ENCODE measurements at regions not wholly inside any gene's neighbourhood (a gene's known extent, or its start where the extent isn't known, plus 50 kb on each side); places are given as distances from the start of the nearest gene placed in this dataset.

DNA sequence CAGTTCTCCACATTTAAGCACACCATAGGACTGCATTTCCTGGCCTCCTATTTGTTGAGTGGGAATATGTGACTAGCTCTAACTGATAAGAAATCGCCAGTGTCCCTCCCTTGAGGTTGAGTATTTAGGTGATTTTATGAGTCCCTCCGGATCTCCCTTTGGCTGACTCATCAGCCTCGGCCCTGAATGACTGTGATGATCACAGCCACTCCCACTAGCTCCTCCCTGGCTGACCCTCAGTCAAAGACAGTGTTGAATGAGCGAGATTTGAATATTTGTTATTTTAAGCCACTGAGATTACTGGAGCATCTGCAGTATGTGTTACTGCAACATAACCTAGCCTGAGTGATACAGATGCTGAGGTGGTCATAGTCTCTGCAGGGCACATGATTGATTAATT is 515.3 kb downstream of the EPHB1 start:
- no peak for ATAC-seq

DNA sequence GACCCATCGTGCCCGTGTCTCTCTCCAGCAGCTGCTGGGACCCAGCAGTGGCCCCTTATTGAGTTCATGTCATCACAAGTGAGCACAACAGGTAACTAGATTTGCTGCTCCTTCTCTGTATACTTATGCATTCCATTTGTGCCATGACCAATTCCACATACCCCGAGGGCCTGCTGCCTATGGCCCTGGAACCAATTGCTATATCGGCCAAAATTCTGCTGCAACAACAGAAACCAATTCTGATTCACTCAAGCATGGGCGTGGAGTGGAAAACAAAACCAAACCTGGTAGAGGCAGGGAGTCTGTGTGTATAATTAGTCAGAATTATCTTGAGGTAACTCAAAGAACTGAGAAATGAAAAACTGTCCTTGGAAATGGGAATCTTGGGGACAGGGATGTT is 516.6 kb downstream of the EPHB1 start:
- DNase-seq (ENCODE audit: missing footprints) (no peak), ATAC-seq (no peak)
- intact Hi-C loops (cut with DNase I), result no loop called here

More for the DNA sequence above, 515.3 kb downstream of the EPHB1 start:
- no peak for DNase-seq (ENCODE audit: missing footprints)
- intact Hi-C loops (cut with DNase I), result no loop called here

DNA sequence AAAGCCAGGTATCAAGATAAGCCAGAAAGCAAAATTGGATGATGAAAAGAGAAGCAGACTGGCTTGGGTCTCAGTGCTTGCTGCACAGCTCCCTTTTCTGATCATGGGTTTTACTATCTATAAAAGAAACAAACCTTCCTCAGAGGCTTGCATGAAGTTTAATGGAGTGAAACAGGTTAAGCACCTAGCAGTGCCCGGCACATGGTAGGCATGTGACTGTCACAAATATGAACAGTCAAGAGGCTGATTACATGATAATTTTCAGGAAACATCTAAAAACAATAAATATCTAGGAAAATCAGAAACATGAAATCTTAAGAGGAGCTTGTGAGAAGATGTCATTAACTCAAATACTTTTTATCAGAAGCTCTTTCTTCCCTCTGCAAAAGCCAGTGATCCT is 519.2 kb downstream of the EPHB1 start:
- intact Hi-C loops (cut with DNase I), result no loop called here
- ATAC-seq (no peak), DNase-seq (ENCODE audit: missing footprints) (no peak)

DNA sequence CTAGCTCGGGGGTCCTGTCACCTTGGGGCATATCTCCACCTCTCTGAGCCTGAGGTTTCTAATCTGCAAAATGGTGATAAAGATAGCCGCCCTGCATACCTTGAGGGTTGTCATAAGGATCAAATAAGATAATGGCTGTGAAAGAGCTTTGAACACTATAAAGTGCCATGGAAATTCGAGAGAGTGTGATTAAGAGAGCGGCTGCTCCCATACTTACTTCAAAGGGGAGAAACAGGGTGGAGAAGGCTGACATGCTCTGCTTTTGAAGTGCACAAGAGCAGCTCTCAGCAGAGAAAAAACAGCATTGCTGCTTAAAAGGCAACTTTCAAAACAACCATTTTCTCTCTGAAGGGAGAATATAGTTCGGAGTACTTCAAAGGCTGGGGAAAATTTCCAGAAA is 529.2 kb downstream of the EPHB1 start:
- DNase-seq (ENCODE audit: missing footprints) (no peak), ATAC-seq (no peak)
- intact Hi-C loops (cut with DNase I), result no loop called here

DNA sequence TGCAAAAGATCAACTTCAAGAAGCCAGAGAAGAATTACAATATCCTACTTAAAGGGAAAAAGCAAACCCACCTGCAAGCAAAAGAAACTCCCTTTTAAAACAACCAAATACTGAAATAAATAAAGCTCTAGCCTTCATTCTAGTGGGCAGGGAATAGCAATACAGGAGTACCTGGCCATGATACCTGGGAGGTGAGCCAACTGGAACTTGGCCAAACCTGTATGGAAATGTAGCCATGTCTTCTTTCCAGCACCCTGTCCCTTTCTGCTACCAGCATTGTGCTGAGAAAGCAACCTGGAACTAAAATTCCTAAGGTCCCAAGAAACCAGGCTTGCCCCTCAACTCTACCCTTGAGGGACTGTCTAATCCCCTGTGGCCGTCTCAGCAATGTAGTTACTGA is 530.0 kb downstream of the EPHB1 start:
- intact Hi-C loops (cut with DNase I), result no loop called here
- DNase-seq (ENCODE audit: missing footprints), result no peak
- ATAC-seq, result no peak

DNA sequence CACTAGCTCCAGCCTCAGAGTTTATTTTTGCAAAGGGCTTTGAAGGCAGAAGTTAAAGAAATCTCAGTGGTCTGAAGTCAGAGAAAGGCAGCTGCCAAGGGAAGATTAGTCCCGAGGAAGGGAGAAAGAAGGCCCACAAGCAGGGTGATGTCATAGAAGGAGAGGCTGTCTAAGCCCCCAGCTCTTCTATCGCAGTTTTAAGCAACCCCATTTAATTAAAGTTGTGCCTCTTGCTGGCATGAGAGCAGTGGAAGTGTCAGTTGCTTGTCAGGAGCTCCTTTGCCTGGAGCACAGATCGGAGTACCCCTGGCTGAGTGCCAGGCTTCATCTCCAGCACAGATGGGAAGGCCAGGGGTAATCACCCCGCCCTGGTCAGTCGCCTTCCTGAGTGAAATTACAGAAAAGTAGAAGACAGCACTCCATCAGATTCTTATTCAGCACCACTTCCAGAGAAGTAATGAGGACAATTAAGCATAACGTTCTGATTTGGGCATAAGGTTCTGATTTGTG is 530.7 kb downstream of the EPHB1 start:
- ATAC-seq (no peak), DNase-seq (ENCODE audit: missing footprints) (no peak)
- intact Hi-C loops (cut with DNase I), result no loop called here

DNA sequence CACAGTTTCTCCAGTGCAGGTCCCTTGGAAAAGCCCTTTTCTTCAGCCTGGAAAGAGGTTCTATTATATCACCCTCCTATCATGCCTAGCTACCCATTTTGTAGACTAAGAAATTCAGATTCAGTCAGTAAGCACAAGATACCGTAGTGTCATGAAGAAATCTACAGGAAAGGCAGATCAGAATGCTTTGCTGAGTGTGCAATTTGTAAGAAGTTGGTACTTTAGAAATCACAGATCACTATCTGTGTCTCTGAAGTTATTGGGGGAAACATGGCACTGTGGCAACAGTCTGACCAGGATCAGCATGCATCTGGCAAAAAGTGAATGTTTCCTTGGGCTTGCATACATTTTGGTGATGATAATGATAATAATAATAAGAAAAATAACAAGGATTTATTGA is 531.8 kb downstream of the EPHB1 start:
- ATAC-seq, result no peak
- intact Hi-C loops (cut with DNase I), result no loop called here
- DNase-seq (ENCODE audit: missing footprints), result no peak

DNA sequence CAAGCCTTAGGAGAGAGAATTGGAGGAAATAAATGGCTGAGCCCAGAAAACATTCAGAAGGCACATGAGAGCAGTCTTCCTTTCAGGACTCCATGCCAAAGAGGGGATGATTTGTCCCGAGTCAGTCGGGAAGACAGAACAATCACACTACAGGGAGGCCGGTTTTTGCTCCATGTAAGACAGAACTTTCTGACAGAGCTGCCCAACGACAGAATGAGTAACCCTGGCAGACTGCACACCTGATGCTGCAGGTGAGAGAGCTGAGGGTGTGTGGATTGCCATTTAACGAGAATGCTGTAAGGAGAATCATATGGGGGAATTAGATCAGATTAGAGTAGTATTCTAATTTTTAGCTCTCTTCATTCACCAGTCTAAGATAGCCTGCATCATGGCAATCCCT is 533.0 kb downstream of the EPHB1 start:
- ATAC-seq (no peak), DNase-seq (ENCODE audit: missing footprints) (no peak)
- intact Hi-C loops (cut with DNase I), result no loop called here

DNA sequence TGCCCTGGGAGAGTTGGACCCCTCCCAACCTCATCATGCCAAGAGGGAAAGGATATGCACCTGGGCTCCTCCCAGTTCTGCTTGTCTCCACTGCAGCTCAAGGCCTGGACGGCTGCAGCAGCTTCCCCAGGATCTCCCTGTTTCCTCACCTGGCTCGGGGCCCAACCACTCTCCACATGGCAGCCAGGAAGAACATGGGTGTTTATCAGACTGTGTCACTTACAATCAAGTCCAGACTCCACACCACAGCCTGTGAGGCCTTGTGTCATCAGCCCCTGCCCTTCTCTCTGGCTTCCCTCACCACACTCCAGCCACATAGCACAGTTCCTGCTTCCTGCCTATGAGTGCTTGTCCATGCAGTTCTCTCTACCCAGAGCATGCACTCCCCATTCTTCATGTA is 534.4 kb downstream of the EPHB1 start:
- peak; percentile 74 for DNase-seq (ENCODE audit: missing footprints)
- ATAC-seq, result peak; percentile 59
- intact Hi-C loops (cut with DNase I), result no loop called here

DNA sequence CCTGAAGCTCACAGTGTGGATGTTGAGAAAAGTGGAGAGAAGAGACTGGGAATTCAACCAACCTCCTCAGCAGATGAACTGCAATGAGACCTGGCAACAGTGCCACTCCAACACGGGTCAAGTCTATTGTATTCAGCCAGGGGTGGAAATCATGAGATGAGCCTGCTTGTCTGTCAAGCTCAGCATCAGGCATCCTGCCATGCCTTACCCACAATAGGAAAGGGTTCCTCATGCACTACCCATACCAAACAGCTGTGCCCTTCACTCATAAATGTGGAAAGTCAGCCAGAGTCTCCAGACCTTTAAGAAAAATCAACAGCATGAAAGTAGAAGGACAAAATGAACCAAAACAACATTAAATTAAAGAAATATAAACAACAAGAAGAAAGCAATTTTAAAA is 542.1 kb downstream of the EPHB1 start:
- intact Hi-C loops (cut with DNase I), result no loop called here
- no peak for DNase-seq (ENCODE audit: missing footprints)
- ATAC-seq, result no peak

DNA sequence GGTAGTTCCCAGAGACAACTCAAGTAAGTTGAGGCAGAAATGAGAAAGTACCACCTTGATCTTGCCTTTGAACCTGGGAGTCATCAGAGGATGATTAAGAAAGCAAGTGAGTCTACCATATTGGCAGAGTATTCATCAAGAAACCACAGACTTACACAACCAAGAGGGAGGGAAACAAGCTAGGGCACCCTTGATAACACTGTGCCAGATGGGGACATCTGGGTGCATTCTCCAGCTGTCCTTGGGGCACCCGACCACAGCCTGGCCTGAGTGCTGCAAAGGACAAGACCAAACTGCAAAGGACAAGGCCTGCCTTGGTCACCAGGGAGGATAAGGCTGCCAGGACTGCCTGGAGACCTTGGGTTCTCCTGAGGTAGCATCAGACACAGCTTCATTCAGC is 553.6 kb downstream of the EPHB1 start:
- no peak for DNase-seq (ENCODE audit: missing footprints)
- ATAC-seq, result no peak
- intact Hi-C loops (cut with DNase I), result no loop called here

DNA sequence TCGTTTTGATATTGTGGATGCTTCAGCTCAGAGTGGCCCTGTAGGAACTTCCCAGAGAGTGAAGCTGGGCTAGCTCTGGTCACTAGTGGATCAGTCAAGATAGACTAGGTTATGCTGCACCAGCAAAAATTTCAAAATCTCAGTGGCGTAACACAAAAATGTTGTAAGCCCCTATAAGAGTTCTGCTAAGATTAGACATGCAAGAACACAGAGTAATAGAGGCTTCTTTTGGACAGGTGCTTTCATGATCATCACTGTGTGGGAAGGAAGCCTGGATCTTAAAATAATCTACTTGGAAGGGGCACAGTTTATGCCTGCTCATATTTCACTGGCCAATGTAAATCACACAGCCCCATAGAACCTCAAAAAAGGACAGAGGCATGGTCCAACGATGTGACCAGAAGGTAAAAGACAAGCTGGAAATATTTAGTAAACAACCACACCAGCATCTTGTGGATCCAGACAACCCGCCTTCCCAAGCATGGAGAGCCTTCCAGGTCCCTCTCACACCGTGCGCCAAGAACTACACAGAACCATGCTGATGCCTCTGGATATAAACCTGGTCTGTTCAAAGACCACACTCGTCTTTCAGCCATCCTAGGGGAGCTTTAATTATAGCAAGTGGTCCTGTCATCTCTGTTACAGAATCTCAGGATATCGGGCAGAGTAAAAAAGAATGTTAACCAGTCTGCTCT is 554.3 kb downstream of the EPHB1 start:
- intact Hi-C loops (cut with DNase I), result no loop called here
- DNase-seq (ENCODE audit: missing footprints), result no peak
- no peak for ATAC-seq

DNA sequence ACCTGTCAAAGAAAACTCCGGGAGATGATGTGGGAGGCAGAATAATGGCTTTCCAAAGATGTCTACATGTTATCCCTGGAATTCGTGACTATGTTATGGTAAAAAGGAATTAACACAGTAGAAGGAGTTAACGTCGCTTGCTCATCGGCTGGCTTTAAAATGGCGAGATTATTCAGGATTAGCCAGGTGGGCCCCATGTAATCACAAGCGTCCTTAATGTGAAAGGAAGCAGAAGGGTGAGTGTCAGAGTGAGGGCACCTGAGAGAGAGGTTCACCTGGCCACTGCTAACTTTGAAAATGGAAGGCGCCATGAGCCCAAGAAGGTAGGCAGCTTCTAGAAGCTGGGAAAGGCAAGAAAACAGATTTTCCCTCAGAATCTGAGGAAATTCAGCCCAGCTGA is 557.2 kb downstream of the EPHB1 start:
- ATAC-seq, result no peak
- intact Hi-C loops (cut with DNase I), result no loop called here

DNA sequence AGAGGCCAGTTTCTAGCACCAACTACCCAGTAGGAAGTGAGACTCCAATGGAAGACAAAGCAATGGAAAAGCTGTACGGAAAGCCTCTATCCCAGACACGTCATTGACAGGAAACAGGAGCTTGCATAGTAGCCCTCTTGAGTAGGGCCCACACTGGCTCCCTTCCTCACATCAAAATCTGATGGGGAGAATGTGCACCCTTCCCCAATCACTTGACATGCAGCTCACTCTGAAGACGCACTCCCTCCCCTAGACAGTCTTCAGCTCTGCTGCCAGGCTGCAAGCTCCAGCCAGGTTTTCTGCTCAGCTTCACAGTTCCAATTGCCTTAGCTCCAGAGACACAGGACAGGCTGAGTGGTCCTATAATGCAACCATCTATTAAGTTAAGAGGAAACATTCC is 567.8 kb downstream of the EPHB1 start:
- intact Hi-C loops (cut with DNase I), result no loop called here
- ATAC-seq (no peak), DNase-seq (ENCODE audit: missing footprints) (no peak)

More for the DNA sequence above, 557.2 kb downstream of the EPHB1 start:
- DNase-seq (ENCODE audit: missing footprints), result no peak

DNA sequence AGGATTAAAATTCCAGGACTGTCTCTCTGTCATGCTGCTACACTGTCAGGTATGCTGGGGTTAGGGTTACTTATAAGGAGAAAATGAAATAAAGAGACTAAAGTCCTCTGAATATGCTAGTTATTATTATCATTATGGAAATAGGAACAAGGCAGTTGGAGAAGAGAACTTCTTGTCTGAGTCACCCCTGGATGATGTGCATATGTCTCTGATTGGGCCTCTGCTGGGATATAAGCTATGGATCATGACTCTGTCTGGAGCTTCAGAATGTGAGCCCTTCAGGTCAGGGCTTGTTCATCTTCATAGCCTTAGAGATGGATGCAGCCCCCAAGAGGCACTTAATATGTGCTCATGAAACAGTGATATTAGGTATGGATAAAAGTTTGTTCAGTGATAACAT is 569.6 kb downstream of the EPHB1 start:
- DNase-seq (ENCODE audit: missing footprints) (no peak), ATAC-seq (no peak)
- intact Hi-C loops (cut with DNase I), result no loop called here

DNA sequence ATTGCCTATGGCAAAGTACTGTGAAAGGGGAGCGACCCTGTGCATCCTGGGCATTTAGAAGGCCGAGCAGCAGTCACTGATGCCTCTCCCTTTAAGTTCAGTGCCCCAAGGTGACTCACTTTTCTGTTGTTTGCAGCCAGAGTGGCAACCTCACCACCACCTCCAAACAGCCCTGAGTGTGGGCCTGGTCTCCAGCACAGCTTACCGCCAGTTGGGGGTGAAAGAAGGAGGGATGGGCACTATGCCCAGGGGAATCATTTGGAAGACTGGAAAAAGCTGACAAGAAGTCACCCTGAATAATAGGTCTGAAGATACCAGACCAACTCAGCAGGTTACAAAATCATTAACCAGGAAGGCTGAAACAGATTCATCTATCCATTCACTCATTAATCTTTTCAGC is 571.8 kb downstream of the EPHB1 start:
- DNase-seq (ENCODE audit: missing footprints), result no peak
- ATAC-seq, result no peak
- intact Hi-C loops (cut with DNase I), result no loop called here

DNA sequence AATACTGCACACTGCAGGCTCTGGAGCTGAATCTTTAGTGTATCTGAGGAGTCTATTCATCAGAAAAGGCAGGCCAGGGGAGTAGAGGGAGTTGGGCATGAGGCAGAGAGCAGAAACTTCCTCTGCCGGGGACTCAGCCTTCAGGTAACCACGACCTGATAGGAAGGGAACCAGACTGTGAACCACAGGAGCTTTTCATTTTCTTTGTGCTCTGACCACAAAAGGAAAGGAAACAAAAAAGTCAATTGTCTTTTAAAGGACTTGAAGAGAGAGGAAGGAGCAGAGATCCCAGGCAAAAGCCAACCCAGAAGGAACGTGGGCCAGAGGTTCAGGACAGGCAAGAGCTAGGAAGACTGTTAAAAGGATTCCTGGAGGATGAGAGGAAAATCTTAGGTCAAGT is 573.3 kb downstream of the EPHB1 start:
- no peak for ATAC-seq
- intact Hi-C loops (cut with DNase I), result no loop called here

DNA sequence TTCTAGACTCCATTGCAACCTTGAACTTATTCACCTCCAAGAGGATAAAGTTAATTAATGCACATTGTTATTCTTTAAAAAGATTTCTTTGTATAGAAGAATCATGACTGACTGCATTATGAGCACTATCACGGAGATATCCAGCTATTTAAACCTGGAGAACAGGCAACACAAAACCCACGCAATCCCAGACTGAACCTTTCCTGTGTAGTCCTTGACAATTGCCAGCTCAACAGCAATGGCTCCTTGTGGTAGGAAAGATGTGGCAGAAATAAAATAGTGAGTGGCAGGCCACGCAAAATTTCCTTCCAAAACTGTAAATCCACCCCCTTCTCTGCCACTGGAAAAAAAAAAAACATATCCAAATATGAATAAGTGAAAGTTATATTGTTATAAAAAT is 573.7 kb downstream of the EPHB1 start:
- no peak for ATAC-seq
- no peak for DNase-seq (ENCODE audit: missing footprints)
- intact Hi-C loops (cut with DNase I), result no loop called here

More for the DNA sequence above, 573.3 kb downstream of the EPHB1 start:
- no peak for DNase-seq (ENCODE audit: missing footprints)

DNA sequence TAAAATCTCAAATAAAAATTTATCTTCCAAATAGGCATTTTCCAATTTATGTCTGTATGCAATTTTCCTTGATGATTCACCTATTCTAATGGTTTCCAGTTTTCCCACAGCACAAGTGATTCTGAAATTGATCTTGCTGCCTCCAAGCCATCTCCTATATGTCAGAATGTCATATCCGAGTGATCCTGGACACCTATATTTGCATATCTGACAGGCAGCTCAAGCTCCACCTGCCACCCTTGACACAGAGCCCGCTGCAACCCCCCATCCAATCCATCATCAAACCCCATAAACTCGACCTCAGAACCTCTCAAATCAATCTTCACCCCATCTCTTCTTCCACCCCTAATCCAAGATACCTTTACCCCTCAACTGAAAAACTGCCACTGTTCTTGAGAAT is 579.5 kb downstream of the EPHB1 start:
- intact Hi-C loops (cut with DNase I), result no loop called here
- ATAC-seq (no peak), DNase-seq (ENCODE audit: missing footprints) (no peak)

DNA sequence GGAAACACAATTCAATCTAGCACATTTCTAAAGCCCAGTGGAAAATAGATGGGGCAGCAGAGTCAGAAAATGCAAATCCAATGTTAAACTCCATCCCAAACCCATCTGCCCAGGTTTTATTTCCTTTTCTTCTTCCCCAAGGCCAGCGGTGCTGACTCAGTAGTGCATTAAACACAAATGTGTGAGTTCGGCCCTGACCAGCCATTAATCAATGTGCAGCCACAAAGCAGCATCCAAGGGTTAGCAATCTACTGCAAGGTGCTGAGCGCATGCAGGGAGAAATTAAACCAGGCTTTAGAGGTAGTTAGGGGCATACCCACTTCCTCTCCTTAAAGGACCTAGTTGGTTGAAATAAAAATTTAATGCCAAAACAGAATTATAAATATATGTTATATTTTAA is 583.3 kb upstream of the PPP2R3A start:
- ATAC-seq, result no peak
- no peak for DNase-seq (ENCODE audit: missing footprints)
- intact Hi-C loops (cut with DNase I), result no loop called here

DNA sequence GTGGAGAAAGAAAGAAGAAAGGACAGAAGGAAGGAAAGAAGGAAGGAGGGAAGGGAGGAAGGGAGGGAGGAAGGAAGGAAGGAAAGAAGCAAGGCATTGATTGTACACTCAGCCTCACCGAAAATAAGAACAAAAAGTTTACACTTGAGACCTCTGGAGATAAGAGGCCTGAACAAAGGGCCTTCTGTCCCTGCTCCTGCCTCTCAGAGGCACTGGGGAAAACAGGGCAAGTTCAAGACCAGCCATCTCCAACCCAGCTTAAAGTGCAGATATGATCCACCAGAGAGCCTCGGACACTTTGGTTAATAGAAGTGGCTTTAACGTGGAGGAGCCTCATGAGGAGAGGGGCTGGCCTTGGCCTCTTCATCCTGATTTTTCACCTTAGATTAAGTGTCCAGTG is 582.9 kb upstream of the PPP2R3A start:
- intact Hi-C loops (cut with DNase I), result no loop called here
- DNase-seq (ENCODE audit: missing footprints) (no peak), ATAC-seq (no peak)
